Sigmoid colon (tissue), 6 donors: ENCODE measurements at regions not wholly inside any gene's neighbourhood (a gene's known extent, or its start where the extent isn't known, plus 50 kb on each side); places are given as distances from the start of the nearest gene placed in this dataset.

Experiments used
- DNase-seq: peaks from one replicate; pipeline ENCODE4 v3.0.0-alpha.2; 2019
- H3K27ac ChIP-seq, 4 donors: fragments of 200-600 bp; sonication (generic); one replicate each; pipeline ENCODE4 v1.5.1; 2016 to 2019; ENCODE audit warnings: mild to moderate bottlenecking in 1 of 4
- H3K27me3 ChIP-seq, 3 donors: fragments of 200-600 bp; sonication (generic); one replicate each; pipeline ENCODE4 v1.5.1; 2019; ENCODE audit warnings: mild to moderate bottlenecking in 1 of 3
- H3K36me3 ChIP-seq, 4 donors: fragments of 200-600 bp; sonication (generic); one replicate each; pipeline ENCODE4 v1.5.1; 2016 to 2019
- H3K4me1 ChIP-seq, 4 donors: fragments of 200-600 bp; sonication (generic); one replicate each; pipeline ENCODE4 v1.5.1; 2017 to 2019
- H3K4me3 ChIP-seq, 4 donors: fragments of 200-600 bp; sonication (generic); one replicate each; pipeline ENCODE4 v1.5.1; 2017 to 2019; ENCODE audit warnings: mild to moderate bottlenecking in 2 of 4, moderate library complexity in 1 of 4
- H3K9me3 ChIP-seq, 4 donors: fragments of 200-600 bp in 3 of 4; sonication (generic) in 3 of 4; one replicate each; pipeline versions ENCODE4 v1.5.1 to v1.6.1; 2013 to 2019
- EP300 ChIP-seq, 4 donors: sonication (generic); formaldehyde crosslinking; IDR thresholded peaks; one replicate each; pipeline ENCODE4 v1.6.1; 2017; ENCODE audit warnings: antibody characterized with exemption in 4 of 4
- POLR2A ChIP-seq, 2 donors: fragments of 450-650 bp; IDR thresholded peaks; one replicate each; pipeline ENCODE4 v1.6.1; 2016; ENCODE audit warnings: antibody characterized with exemption in 2 of 2, mild to moderate bottlenecking in 2 of 2, moderate library complexity in 2 of 2
- POLR2AphosphoS5 ChIP-seq, 4 donors: sonication (generic); formaldehyde crosslinking; IDR thresholded peaks; one replicate each; pipeline ENCODE4 v1.6.1; 2017; ENCODE audit warnings: antibody characterized with exemption in 4 of 4
- WGBS, 2 donors: extraction: QIAGEN DNeasy Blood & Tissue Kit; methylation state at CpG; one replicate each; pipeline ENCODE4 v1.1.7; 2013; 5-methylcytosine and 5-hydroxymethylcytosine counted together
- intact Hi-C: fragments of 100-400 bp; cut with DNase I; formaldehyde crosslinking; loops from one replicate; pipeline ENCODE4 v1.15.1; 2023
- TF ChIP-seq, protein P1 (sequence below), 4 experiments: fragments of 450-650 bp in 3 of 4; fragments of 200-600 bp in 1 of 4; IDR thresholded peaks; one replicate each; pipeline ENCODE4 v1.5.1; 2016 to 2019; ENCODE audit warnings: antibody characterized with exemption in 4 of 4, mild to moderate bottlenecking in 3 of 4, moderate library complexity in 2 of 4
- donor health status: healthy with polysubstance abuse.
- donor health status: healthy.

DNA sequence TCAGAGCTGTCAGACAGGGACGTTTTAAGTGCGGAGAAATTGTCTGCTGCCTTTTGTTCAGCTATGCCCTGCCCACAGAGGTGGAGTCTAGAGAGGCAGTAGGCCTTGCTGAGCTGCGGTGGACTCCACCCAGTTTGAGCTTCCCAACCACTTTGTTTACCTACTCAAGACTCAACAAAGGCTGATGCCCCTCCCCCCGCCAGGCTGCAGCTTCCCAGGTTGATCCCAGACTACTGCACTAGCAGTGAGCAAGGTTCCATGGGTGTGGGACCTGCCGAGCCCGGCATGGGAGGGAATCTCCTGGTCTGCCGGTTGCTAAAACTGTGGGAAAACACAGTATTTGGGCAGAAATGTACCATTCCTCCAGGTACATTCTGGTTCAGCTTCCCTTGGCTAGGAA is 282.1 kb downstream of the VGLL3 start:
- H3K27me3 ChIP-seq = no peaks in the 10 kb centered on the region
- no peaks in the 10 kb centered on the region for H3K4me1 ChIP-seq
- WGBS, 2 donors = 74 to 85% methylated on average over 7 of the region's 7 CpGs
- intact Hi-C loops = no loop called here
- H3K9me3 ChIP-seq = no peaks in the 10 kb centered on the region
- no peak overlapping the region for H3K27ac ChIP-seq
- DNase-seq = no peak
- H3K36me3 ChIP-seq = no peaks in the 10 kb centered on the region
- TF ChIP-seq, protein P1, sequence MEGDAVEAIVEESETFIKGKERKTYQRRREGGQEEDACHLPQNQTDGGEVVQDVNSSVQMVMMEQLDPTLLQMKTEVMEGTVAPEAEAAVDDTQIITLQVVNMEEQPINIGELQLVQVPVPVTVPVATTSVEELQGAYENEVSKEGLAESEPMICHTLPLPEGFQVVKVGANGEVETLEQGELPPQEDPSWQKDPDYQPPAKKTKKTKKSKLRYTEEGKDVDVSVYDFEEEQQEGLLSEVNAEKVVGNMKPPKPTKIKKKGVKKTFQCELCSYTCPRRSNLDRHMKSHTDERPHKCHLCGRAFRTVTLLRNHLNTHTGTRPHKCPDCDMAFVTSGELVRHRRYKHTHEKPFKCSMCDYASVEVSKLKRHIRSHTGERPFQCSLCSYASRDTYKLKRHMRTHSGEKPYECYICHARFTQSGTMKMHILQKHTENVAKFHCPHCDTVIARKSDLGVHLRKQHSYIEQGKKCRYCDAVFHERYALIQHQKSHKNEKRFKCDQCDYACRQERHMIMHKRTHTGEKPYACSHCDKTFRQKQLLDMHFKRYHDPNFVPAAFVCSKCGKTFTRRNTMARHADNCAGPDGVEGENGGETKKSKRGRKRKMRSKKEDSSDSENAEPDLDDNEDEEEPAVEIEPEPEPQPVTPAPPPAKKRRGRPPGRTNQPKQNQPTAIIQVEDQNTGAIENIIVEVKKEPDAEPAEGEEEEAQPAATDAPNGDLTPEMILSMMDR (IDR thresholded peaks at IDR 0.05) = no peak
- TF ChIP-seq EP300 (IDR thresholded peaks at IDR 0.05) (no peak), POLR2A (IDR thresholded peaks at IDR 0.05) (no peak), POLR2AphosphoS5 (IDR thresholded peaks at IDR 0.05) (no peak)
- no peak overlapping the region for H3K4me3 ChIP-seq

DNA sequence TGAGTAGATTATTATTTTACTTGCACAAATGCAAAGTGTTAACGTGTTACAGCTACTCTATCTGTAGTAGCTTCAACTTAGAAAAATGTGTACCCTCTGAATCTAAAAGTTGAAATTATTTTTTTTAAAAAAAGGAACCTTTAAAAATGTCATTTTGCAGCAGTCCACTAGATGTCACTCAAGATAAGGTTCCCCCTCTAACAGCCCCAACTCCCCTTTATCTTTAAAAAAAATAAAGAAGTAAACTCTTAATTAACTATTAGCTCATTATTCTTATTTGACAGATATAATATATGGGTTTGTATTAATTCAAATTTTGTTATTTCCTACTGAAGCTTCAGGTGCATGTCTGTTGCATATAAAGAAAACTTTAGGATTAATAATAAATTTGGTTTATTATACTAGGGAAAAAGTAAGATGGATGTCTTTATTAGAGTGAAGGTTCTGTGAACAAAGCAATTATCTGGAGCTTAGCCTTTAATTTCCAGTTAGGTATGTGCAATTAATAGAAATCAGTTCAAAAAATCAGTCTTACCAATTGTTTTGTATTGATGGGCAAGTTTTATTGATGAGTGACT is 288.5 kb downstream of the VGLL3 start:
- intact Hi-C loops = no loop called here
- DNase-seq = no peak
- Histone ChIP-seq H3K36me3 (no peaks in the 10 kb centered on the region), H3K27me3 (no peaks in the 10 kb centered on the region), H3K9me3 (no peaks in the 10 kb centered on the region), H3K27ac (no peak overlapping the region), H3K4me1 (no peaks in the 10 kb centered on the region), H3K4me3 (no peak overlapping the region)
- WGBS, 2 donors = 13 to 23% methylated on average over 1 of the region's 1 CpG
- TF ChIP-seq EP300 (IDR thresholded peaks at IDR 0.05) (no peak), POLR2A (IDR thresholded peaks at IDR 0.05) (no peak), POLR2AphosphoS5 (IDR thresholded peaks at IDR 0.05) (no peak)
- TF ChIP-seq, protein P1 (IDR thresholded peaks at IDR 0.05) = no peak

DNA sequence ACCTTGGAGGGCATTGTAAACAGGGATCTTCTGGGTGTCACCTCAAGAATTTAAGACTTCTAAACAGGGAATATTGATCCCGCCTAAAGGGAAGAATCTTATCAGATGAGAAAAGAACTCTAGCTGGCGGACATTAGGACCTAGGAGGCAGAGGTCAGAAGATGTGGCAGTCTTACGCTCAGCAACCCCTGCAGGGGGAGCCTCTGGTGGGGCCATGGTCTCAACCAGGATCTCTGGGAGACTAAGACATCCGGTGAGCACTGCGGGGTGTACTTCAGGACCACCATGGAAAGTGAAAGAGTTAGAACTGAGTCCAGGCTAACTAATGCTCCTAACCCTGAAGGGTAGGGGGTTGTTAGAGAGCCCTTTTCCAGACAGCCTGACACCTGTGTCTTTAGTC is 295.2 kb downstream of the VGLL3 start:
- Histone ChIP-seq H3K4me1 (no peaks in the 10 kb centered on the region), H3K27me3 (no peaks in the 10 kb centered on the region), H3K4me3 (no peak overlapping the region), H3K9me3 (no peaks in the 10 kb centered on the region), H3K36me3 (no peaks in the 10 kb centered on the region), H3K27ac (no peak overlapping the region)
- TF ChIP-seq POLR2AphosphoS5 (IDR thresholded peaks at IDR 0.05) = no peak
- no peak for TF ChIP-seq POLR2A (IDR thresholded peaks at IDR 0.05)
- TF ChIP-seq, protein P1 (IDR thresholded peaks at IDR 0.05) = no peak
- TF ChIP-seq EP300 (IDR thresholded peaks at IDR 0.05) = no peak
- intact Hi-C loops = no loop called here
- WGBS, 2 donors = 86 to 87% methylated on average over 5 of the region's 5 CpGs
- no peak for DNase-seq

DNA sequence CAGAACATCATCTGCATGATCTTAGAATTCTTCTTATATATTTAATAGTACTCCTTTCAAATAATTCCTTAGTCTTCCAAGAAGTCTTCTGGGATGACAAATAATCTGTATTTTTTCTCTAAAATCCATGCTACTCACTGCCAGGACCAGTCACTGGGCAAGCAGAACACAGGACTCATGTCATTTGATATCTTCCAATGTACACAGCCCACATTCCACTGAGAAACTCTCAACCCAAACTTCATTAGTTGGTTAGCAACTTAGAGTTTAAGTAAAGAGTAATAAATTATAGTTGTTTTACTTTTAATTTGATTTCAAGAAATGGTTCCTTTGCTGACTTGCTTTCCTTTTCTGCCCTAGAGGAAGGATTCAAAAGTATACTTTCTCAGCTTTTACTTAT is 317.0 kb downstream of the VGLL3 start:
- TF ChIP-seq, protein P1 (IDR thresholded peaks at IDR 0.05) = no peak
- no peak for TF ChIP-seq EP300 (IDR thresholded peaks at IDR 0.05)
- no peak for TF ChIP-seq POLR2AphosphoS5 (IDR thresholded peaks at IDR 0.05)
- no peak for TF ChIP-seq POLR2A (IDR thresholded peaks at IDR 0.05)
- Histone ChIP-seq H3K4me3 (no peak overlapping the region), H3K27me3 (no peaks in the 10 kb centered on the region), H3K27ac (no peak overlapping the region), H3K36me3 (no peaks in the 10 kb centered on the region), H3K4me1 (no peaks in the 10 kb centered on the region), H3K9me3 (no peaks in the 10 kb centered on the region)
- DNase-seq = no peak
- intact Hi-C loops = no loop called here

DNA sequence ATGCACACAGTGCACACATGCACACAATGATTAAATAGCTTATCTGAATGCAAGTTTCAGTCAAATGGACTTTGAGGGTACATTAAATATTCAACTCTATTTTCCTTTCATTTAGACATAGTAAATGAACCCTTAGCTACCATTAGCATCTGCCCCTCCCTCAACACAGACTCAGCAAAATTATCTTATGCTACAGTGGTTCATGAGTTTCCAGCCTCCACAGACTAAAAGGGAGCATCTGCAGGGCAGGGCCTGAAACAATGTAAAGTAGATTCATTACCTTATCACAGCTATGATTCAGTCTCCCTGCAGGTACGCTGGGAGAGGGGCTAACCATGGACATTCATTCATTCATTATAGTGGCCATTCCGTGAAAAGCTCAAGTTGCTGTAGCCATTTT is 329.1 kb downstream of the VGLL3 start:
- Histone ChIP-seq H3K27ac (no peak overlapping the region), H3K4me3 (no peak overlapping the region), H3K36me3 (no peaks in the 10 kb centered on the region), H3K27me3 (no peaks in the 10 kb centered on the region), H3K4me1 (no peaks in the 10 kb centered on the region), H3K9me3 (no peaks in the 10 kb centered on the region)
- DNase-seq = no peak
- WGBS, 2 donors = 76 to 77% methylated on average over 2 of the region's 2 CpGs
- intact Hi-C loops = no loop called here
- TF ChIP-seq POLR2A (IDR thresholded peaks at IDR 0.05) (no peak), EP300 (IDR thresholded peaks at IDR 0.05) (no peak), POLR2AphosphoS5 (IDR thresholded peaks at IDR 0.05) (no peak)
- TF ChIP-seq, protein P1 (IDR thresholded peaks at IDR 0.05) = no peak
